ENCODE measurements at regions not wholly inside any gene's neighbourhood (a gene's known extent, or its start where the extent isn't known, plus 50 kb on each side); places are given as distances from the start of the nearest gene placed in this dataset.

GRCh38 chr7:94205529-94205928 is 189.2 kb upstream of the COL1A2 start:
- Histone ChIP-seq H3K4me1 (ENCODE audit: control insufficient read depth in 1 of 2, insufficient read depth in 1 of 2, low read depth in 1 of 2, low read length in 1 of 2) (no peaks in the 10 kb centered on the region), H3K4me3 (ENCODE audit: low read depth in 1 of 2, low read length in 1 of 2) (no peak overlapping the region), H3K36me3 (no peaks in the 10 kb centered on the region), H3K27ac (no peak overlapping the region), H3K9me3 (no peaks in the 10 kb centered on the region), H3K27me3 (no peaks in the 10 kb centered on the region)
- no peak for TF ChIP-seq CTCF (IDR thresholded peaks at IDR 0.05)

GRCh38 chr7:94206295-94206694 is 188.4 kb upstream of the COL1A2 start:
- Histone ChIP-seq H3K4me3 (ENCODE audit: low read depth in 1 of 2, low read length in 1 of 2) (no peak overlapping the region), H3K4me1 (ENCODE audit: control insufficient read depth in 1 of 2, insufficient read depth in 1 of 2, low read depth in 1 of 2, low read length in 1 of 2) (no peaks in the 10 kb centered on the region), H3K9me3 (no peaks in the 10 kb centered on the region), H3K27ac (no peak overlapping the region), H3K36me3 (no peaks in the 10 kb centered on the region), H3K27me3 (no peaks in the 10 kb centered on the region)
- no peak for TF ChIP-seq CTCF (IDR thresholded peaks at IDR 0.05)

- Histone ChIP-seq H3K4me1 (ENCODE audit: control insufficient read depth in 1 of 2, insufficient read depth in 1 of 2, low read depth in 1 of 2, low read length in 1 of 2) (no peaks in the 10 kb centered on the region), H3K27me3 (no peaks in the 10 kb centered on the region), H3K4me3 (ENCODE audit: low read depth in 1 of 2, low read length in 1 of 2) (no peak overlapping the region), H3K36me3 (no peaks in the 10 kb centered on the region), H3K9me3 (no peaks in the 10 kb centered on the region), H3K27ac (no peak overlapping the region)
- no peak for TF ChIP-seq CTCF (IDR thresholded peaks at IDR 0.05)
Observed at GRCh38 chr7:94212160-94212559, 182.5 kb upstream of the COL1A2 start.

- no peaks in the 10 kb centered on the region for H3K27me3 ChIP-seq
- no peaks in the 10 kb centered on the region for H3K4me1 ChIP-seq (ENCODE audit: control insufficient read depth in 1 of 2, insufficient read depth in 1 of 2, low read depth in 1 of 2, low read length in 1 of 2)
- no peak overlapping the region for H3K27ac ChIP-seq
- no peaks in the 10 kb centered on the region for H3K9me3 ChIP-seq
- no peak overlapping the region for H3K4me3 ChIP-seq (ENCODE audit: low read depth in 1 of 2, low read length in 1 of 2)
- no peak for TF ChIP-seq CTCF (IDR thresholded peaks at IDR 0.05)
- H3K36me3 ChIP-seq = no peaks in the 10 kb centered on the region
Observed at GRCh38 chr7:94216944-94217461, 177.7 kb upstream of the COL1A2 start.

GRCh38 chr7:94217766-94218165 is 176.9 kb upstream of the COL1A2 start:
- Histone ChIP-seq H3K4me1 (ENCODE audit: control insufficient read depth in 1 of 2, insufficient read depth in 1 of 2, low read depth in 1 of 2, low read length in 1 of 2) (no peaks in the 10 kb centered on the region), H3K9me3 (no peaks in the 10 kb centered on the region), H3K27ac (no peak overlapping the region), H3K36me3 (no peaks in the 10 kb centered on the region), H3K4me3 (ENCODE audit: low read depth in 1 of 2, low read length in 1 of 2) (no peak overlapping the region), H3K27me3 (no peaks in the 10 kb centered on the region)
- TF ChIP-seq CTCF (IDR thresholded peaks at IDR 0.05) = no peak

- no peaks in the 10 kb centered on the region for H3K4me1 ChIP-seq (ENCODE audit: control insufficient read depth in 1 of 2, insufficient read depth in 1 of 2, low read depth in 1 of 2, low read length in 1 of 2)
- H3K27ac ChIP-seq = no peak overlapping the region
- H3K4me3 ChIP-seq (ENCODE audit: low read depth in 1 of 2, low read length in 1 of 2) = no peak overlapping the region
- no peaks in the 10 kb centered on the region for H3K36me3 ChIP-seq
- H3K27me3 ChIP-seq = no peaks in the 10 kb centered on the region
- H3K9me3 ChIP-seq = no peaks in the 10 kb centered on the region
- no peak for TF ChIP-seq CTCF (IDR thresholded peaks at IDR 0.05)
Observed at GRCh38 chr7:94222516-94222915, 172.2 kb upstream of the COL1A2 start.

Measured in neutrophil (primary cell).